ENCODE measurements at regions not wholly inside any gene's neighbourhood (a gene's known extent, or its start where the extent isn't known, plus 50 kb on each side); places are given as distances from the start of the nearest gene placed in this dataset.

- DNase-seq (ENCODE audit: low spot score), result no peak
Observed at GRCh38 chr1:5501206-5501930, 490.9 kb downstream of the NPHP4 start.

GRCh38 chr1:5500541-5500940 is 491.7 kb downstream of the NPHP4 start:
- no peak for DNase-seq (ENCODE audit: low spot score)

- no peak for DNase-seq (ENCODE audit: low spot score)
Observed at GRCh38 chr1:5497503-5497902, 494.7 kb downstream of the NPHP4 start.

- no peak for DNase-seq (ENCODE audit: low spot score)
Observed at GRCh38 chr1:5495596-5496410, 496.4 kb downstream of the NPHP4 start.

- DNase-seq (ENCODE audit: low spot score), result no peak
Observed at GRCh38 chr1:5494518-5494917, 497.7 kb downstream of the NPHP4 start.

- no peak for DNase-seq (ENCODE audit: low spot score)
Observed at GRCh38 chr1:5493851-5494311, 498.3 kb downstream of the NPHP4 start.

GRCh38 chr1:5493275-5493674 is 498.9 kb downstream of the NPHP4 start:
- DNase-seq (ENCODE audit: low spot score), result no peak

GRCh38 chr1:5492846-5493245 is 499.4 kb downstream of the NPHP4 start:
- no peak for DNase-seq (ENCODE audit: low spot score)

GRCh38 chr1:5491207-5491904 is 500.9 kb downstream of the NPHP4 start:
- DNase-seq (ENCODE audit: low spot score), result no peak

- DNase-seq (ENCODE audit: low spot score), result no peak
Observed at GRCh38 chr1:5490635-5491034, 501.6 kb downstream of the NPHP4 start.

GRCh38 chr1:5488448-5488847 is 503.8 kb downstream of the NPHP4 start:
- no peak for DNase-seq (ENCODE audit: low spot score)

- no peak for DNase-seq (ENCODE audit: low spot score)
Observed at GRCh38 chr1:5485968-5486696, 506.1 kb downstream of the NPHP4 start.

- DNase-seq (ENCODE audit: low spot score), result no peak
Observed at GRCh38 chr1:5485436-5485835, 506.8 kb downstream of the NPHP4 start.

- no peak for DNase-seq (ENCODE audit: low spot score)
Observed at GRCh38 chr1:5484451-5485165, 507.6 kb downstream of the NPHP4 start.

- DNase-seq (ENCODE audit: low spot score), result no peak
Observed at GRCh38 chr1:5481889-5482288, 510.3 kb downstream of the NPHP4 start.

GRCh38 chr1:5480906-5481305 is 511.3 kb downstream of the NPHP4 start:
- DNase-seq (ENCODE audit: low spot score), result no peak

- no peak for DNase-seq (ENCODE audit: low spot score)
Observed at GRCh38 chr1:5479876-5480646, 512.2 kb downstream of the NPHP4 start.

GRCh38 chr1:5478961-5479360 is 513.3 kb downstream of the NPHP4 start:
- no peak for DNase-seq (ENCODE audit: low spot score)

GRCh38 chr1:5478156-5478695 is 514.0 kb downstream of the NPHP4 start:
- no peak for DNase-seq (ENCODE audit: low spot score)

GRCh38 chr1:5477716-5478115 is 514.5 kb downstream of the NPHP4 start:
- no peak for DNase-seq (ENCODE audit: low spot score)
